Thymus (tissue), 11 donors: ENCODE measurements at regions not wholly inside any gene's neighbourhood (a gene's known extent, or its start where the extent isn't known, plus 50 kb on each side); places are given as distances from the start of the nearest gene placed in this dataset.
"Not testable (repeated sequence)": the region's sequence is repeated elsewhere in the genome, so short reads cannot be mapped to it uniquely, and the experiment has no call there.

Experiments
- DNase-seq, 9 donors: peaks; one replicate each; pipeline ENCODE4 v3.0.0-alpha.2; 2013; ENCODE audit warnings: low spot score in 9 of 9, low read depth in 6 of 9, missing footprints in 1 of 9
- H3K27ac ChIP-seq, 2 donors: one replicate each; pipeline ENCODE4 v1.5.1; 2013; ENCODE audit warnings: control low read depth in 1 of 2, low read depth in 1 of 2, low read length in 1 of 2, mild to moderate bottlenecking in 1 of 2, moderate library complexity in 1 of 2
- H3K27me3 ChIP-seq, 2 donors: one replicate each; pipeline ENCODE4 v1.5.1; 2013; ENCODE audit warnings: low read length in 1 of 2; ENCODE audit not compliant: control insufficient read depth in 2 of 2, insufficient read depth in 1 of 2
- H3K36me3 ChIP-seq, 2 donors: one replicate each; pipeline ENCODE4 v1.5.1; 2013; ENCODE audit warnings: low read length in 1 of 2, mild to moderate bottlenecking in 1 of 2, moderate library complexity in 1 of 2; ENCODE audit not compliant: control insufficient read depth in 2 of 2, insufficient read depth in 2 of 2
- H3K4me1 ChIP-seq, 2 donors: one replicate each; pipeline ENCODE4 v1.5.1; 2013; ENCODE audit warnings: low read length in 2 of 2; ENCODE audit not compliant: control insufficient read depth in 2 of 2, insufficient read depth in 2 of 2
- H3K4me3 ChIP-seq, 2 donors: one replicate each; pipeline ENCODE4 v1.5.1; 2013; ENCODE audit warnings: low read length in 2 of 2, control low read depth in 1 of 2, mild to moderate bottlenecking in 1 of 2
- H3K9me3 ChIP-seq, 2 donors: one replicate each; pipeline ENCODE4 v1.5.1; 2013; ENCODE audit warnings: low read length in 1 of 2, mild to moderate bottlenecking in 1 of 2; ENCODE audit not compliant: control insufficient read depth in 2 of 2, insufficient read depth in 1 of 2
- WGBS: extraction: QIAGEN DNeasy Blood & Tissue Kit; methylation state at CpG from one replicate; pipeline ENCODE4 v1.1.7; 2013; 5-methylcytosine and 5-hydroxymethylcytosine counted together
- donor health status: healthy.

DNA sequence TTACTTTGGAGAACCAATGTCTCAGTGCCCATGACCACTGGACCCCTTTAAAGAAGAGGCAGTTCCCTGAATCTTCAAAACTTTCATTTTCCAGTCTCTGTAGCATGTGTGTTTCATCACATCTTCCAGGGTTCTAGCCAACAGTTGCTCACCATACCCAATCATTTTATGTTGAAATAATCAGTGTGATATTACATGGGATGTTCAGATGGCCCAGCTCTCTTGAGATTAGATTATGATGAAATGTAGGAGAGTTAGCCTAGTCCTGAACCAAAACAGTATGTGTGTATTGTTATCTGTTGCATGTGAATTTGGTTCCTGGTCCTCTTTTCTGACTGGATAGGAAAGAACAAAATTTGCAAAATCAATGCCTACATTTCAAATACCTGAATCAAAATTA is 144.5 kb downstream of the ANKRD7 start:
- H3K36me3 ChIP-seq = no peaks in the 10 kb centered on the region
- H3K4me3 ChIP-seq = no peak overlapping the region
- no peaks in the 10 kb centered on the region for H3K27me3 ChIP-seq
- DNase-seq = no peak
- H3K4me1 ChIP-seq = no peaks in the 10 kb centered on the region
- no peaks in the 10 kb centered on the region for H3K9me3 ChIP-seq
- H3K27ac ChIP-seq = no peak overlapping the region

DNA sequence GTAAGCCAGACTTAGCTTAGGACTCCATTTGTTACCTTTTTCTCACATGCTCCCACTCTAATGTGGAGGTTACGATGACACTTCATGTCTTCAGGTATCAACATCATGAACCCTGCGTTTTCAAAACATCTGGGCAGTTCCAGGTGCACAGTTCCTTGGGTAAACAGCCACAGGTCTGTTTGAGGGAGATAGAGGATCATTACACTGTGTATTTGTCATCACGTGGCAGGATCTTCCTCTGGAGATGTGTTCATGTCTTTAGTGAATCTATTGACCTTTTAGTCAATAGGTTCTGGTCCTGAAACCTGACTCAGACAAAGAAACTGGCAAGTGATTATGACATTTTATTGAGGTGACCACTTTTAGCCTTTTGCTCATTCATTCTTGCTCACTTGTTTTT is 145.5 kb downstream of the ANKRD7 start:
- no peaks in the 10 kb centered on the region for H3K9me3 ChIP-seq
- no peaks in the 10 kb centered on the region for H3K36me3 ChIP-seq
- H3K27me3 ChIP-seq = no peaks in the 10 kb centered on the region
- WGBS = 87% methylated on average over 3 of the region's 3 CpGs
- no peak overlapping the region for H3K27ac ChIP-seq
- H3K4me3 ChIP-seq = no peak overlapping the region
- no peaks in the 10 kb centered on the region for H3K4me1 ChIP-seq
- DNase-seq = no peak

DNA sequence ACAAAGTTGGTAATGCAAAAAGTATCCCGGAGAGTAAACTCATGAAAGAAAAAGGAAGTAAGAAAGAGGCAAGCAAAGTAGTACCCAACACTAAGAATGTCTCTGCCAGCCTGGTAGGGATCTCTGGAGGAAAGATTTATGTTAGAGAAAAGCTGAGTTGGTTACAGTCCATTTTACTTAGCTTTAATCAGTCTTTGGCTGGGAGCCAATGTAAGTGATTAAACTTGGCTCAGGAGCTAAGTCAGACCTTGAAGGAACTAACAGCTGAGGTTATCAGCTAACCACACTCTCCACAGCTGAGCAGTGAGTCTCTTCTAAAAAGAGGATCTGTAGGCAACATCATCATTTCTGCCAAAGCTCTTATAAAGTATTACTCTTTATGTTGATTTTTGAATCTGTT is 148.0 kb downstream of the ANKRD7 start:
- no peaks in the 10 kb centered on the region for H3K27me3 ChIP-seq
- no peaks in the 10 kb centered on the region for H3K4me1 ChIP-seq
- no peak for DNase-seq
- no peak overlapping the region for H3K27ac ChIP-seq
- WGBS = 44% methylated on average over 1 of the region's 1 CpG
- no peaks in the 10 kb centered on the region for H3K9me3 ChIP-seq
- H3K4me3 ChIP-seq = no peak overlapping the region
- H3K36me3 ChIP-seq = no peaks in the 10 kb centered on the region

DNA sequence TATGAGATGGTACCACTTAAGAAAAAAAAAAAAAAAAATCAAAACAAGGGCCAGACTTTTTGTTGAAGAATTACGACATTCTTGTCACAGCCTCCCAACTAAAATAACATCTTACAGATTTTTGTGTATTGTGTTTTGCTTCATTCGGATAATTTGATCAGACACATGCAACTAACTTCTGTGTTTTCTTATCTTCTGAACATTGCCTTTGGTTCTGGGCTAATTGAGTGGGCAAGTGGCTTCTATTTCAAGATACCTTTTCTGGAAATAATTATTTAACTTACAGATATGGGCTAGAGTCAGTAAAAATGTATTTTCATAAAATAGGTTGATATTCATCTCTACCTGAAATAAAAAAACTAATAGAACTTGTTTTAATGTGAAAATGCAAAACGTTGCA is 165.1 kb downstream of the ANKRD7 start:
- WGBS = 93% methylated on average over 3 of the region's 3 CpGs
- no peaks in the 10 kb centered on the region for H3K4me1 ChIP-seq
- no peaks in the 10 kb centered on the region for H3K9me3 ChIP-seq
- H3K27me3 ChIP-seq = no peaks in the 10 kb centered on the region
- no peak overlapping the region for H3K4me3 ChIP-seq
- no peak overlapping the region for H3K27ac ChIP-seq
- H3K36me3 ChIP-seq = no peaks in the 10 kb centered on the region
- no peak for DNase-seq

DNA sequence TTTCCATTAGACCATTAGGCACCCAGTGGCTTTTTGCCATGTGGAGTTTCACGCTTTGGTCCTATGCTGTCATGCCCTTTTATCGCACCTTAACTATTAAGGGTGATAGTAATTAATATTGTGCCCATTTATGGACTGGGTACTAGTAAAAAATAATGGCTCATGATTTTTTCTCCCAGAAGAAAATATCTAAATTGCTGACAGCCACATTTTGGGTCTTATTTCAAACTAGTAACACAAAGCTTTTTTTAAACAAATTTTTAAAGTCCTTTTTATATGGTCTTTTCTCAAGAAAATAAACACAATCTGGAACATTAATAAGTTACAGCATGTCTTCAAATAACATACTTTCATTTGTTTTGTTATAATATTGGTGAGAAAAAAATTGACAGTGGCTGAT is 179.7 kb downstream of the ANKRD7 start:
- Histone ChIP-seq H3K9me3 (no peaks in the 10 kb centered on the region), H3K4me3 (no peak overlapping the region), H3K4me1 (no peaks in the 10 kb centered on the region), H3K36me3 (no peaks in the 10 kb centered on the region), H3K27ac (no peak overlapping the region), H3K27me3 (no peaks in the 10 kb centered on the region)
- DNase-seq = no peak
- WGBS = 96% methylated on average over 2 of the region's 2 CpGs

DNA sequence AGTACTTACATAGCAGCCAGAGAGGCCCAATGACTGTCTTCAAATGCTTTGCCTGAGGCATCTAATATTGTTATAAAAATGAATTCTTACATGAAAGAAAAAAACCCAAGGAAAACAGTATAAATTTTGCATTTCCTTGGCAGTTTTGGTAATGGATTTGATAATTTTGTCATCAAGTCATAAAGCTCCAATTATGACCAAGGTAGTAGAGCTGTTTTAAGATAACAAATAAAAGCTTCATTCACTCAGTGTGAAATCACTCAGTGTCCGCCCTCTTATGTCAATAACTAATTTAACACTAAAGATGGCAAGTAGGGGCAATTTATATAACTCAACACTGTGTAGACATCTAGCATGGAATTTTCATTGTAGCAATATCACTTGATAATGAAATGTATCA is 193.9 kb downstream of the ANKRD7 start:
- no peak overlapping the region for H3K4me3 ChIP-seq
- H3K4me1 ChIP-seq = no peaks in the 10 kb centered on the region
- no peaks in the 10 kb centered on the region for H3K36me3 ChIP-seq
- no peaks in the 10 kb centered on the region for H3K9me3 ChIP-seq
- H3K27ac ChIP-seq = no peak overlapping the region
- 93% methylated on average over 1 of the region's 1 CpG for WGBS
- no peaks in the 10 kb centered on the region for H3K27me3 ChIP-seq
- DNase-seq = no peak

DNA sequence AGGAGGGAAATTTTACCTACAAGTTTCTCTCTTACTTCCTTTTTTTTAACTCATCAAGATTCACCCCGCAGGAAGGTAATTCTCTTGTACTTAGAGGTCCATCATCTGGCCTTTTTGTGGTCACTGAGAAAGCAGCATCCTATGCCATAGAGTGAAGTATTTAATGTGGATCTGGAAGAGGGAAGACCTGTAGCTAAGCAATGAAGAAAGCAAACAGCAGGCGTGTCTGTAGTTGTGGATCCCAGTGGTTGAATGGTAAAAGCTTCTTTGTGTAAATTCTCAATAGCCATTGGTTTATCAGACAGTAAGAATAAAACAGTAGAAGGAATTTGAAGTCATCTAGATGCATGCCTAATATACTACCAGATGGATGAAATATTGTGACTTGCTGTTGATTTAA is 196.4 kb downstream of the ANKRD7 start:
- 90% methylated on average over 2 of the region's 2 CpGs for WGBS
- no peak for DNase-seq
- no peaks in the 10 kb centered on the region for H3K4me1 ChIP-seq

DNA sequence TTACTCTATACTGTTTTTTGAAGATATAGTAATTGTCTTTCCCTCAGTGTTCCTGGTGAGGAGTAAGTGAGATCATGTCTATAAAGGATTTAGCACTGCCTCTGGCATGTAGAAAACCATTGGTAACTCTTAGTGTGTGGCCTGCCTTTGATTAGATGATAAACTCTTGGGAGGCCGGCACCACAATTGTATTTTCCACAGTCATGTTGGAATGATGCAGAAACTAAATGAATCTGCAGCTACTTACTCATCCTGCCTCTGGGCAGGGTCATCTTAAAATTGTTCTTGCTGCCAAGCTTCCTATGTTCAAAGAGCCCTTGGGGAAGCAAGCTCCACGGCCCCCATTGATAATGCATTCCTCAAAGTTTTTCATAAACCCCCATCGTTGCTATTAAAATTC is 204.6 kb downstream of the ANKRD7 start:
- Histone ChIP-seq H3K9me3 (peaks cover 0 to 6% of the 10 kb centered on the region in 2 donors), H3K4me3 (no peak overlapping the region), H3K36me3 (no peaks in the 10 kb centered on the region), H3K4me1 (no peaks in the 10 kb centered on the region), H3K27me3 (no peaks in the 10 kb centered on the region), H3K27ac (no peak overlapping the region)
- 78% methylated on average over 3 of the region's 3 CpGs for WGBS
- DNase-seq = no peak

More for the DNA sequence above, 196.4 kb downstream of the ANKRD7 start:
- no peak overlapping the region for H3K27ac ChIP-seq
- H3K9me3 ChIP-seq = no peaks in the 10 kb centered on the region
- H3K4me3 ChIP-seq = no peak overlapping the region
- H3K27me3 ChIP-seq = no peaks in the 10 kb centered on the region
- no peaks in the 10 kb centered on the region for H3K36me3 ChIP-seq

DNA sequence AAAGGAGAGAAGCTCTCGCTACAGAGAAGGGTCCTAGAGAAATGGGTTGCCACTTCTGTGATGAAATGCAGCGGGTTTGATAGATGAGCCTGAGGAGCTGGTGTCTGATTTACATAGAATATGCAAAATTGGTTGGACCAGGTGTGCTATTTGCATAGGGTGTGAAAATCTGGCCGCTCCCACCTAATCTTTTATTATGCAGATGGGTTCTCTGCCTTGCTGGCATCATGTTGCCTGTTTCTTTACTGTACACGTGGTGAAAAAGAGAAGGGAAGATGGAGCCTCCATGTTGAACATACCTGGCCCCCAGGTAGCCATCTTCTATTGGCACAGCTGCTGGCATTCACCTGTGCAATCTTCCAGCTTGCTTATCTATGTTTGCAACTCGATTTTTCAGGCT is 212.2 kb downstream of the ANKRD7 start:
- H3K36me3 ChIP-seq = no peaks in the 10 kb centered on the region
- 69% methylated on average over 5 of the region's 5 CpGs for WGBS
- DNase-seq = no peak
- no peak overlapping the region for H3K4me3 ChIP-seq
- H3K9me3 ChIP-seq = peaks cover 0 to 12% of the 10 kb centered on the region in 2 donors
- H3K27me3 ChIP-seq = no peaks in the 10 kb centered on the region
- H3K4me1 ChIP-seq = no peaks in the 10 kb centered on the region
- no peak overlapping the region for H3K27ac ChIP-seq

DNA sequence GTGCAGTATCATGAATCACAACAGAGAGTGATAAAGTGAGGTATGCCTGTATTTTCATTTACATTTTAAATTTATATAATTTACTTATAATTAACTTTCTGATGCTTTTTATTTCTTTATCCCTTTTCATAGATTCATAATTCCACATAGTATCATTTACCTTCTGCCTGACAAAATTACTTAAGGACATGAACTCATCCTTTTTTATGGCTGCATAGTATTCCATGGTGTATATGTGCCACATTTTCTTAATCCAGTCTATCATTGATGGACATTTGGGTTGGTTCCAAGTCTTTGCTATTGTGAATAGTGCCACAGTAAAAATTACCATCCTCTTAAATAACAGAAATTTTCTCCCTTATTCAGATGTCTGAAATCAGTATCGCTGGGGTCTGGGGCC is 224.5 kb downstream of the ANKRD7 start:
- not testable (repeated sequence) for H3K36me3 ChIP-seq, H3K4me1 ChIP-seq, DNase-seq, H3K4me3 ChIP-seq, H3K27me3 ChIP-seq, H3K9me3 ChIP-seq, H3K27ac ChIP-seq
- WGBS = 98% methylated on average over 1 of the region's 1 CpG
